ENCODE measurements at regions not wholly inside any gene's neighbourhood (a gene's known extent, or its start where the extent isn't known, plus 50 kb on each side); places are given as distances from the start of the nearest gene placed in this dataset.

GRCh38 chr9:109591691-109592090 lies 93.6 kb upstream of the PTPN3 start:
- Histone ChIP-seq H3K4me1 (replicated peaks in 1 of 2; ENCODE audit: control insufficient read depth in 2 of 2, insufficient read depth in 2 of 2, low read length in 2 of 2) (no peaks in the 10 kb centered on the region), H2AFZ (ENCODE audit: low read depth, low read length) (no peak overlapping the region), H4K20me1 (replicated peaks; ENCODE audit: control insufficient read depth, insufficient read depth, low read length) (no peaks in the 10 kb centered on the region), H3K36me3 (ENCODE audit: control insufficient read depth, insufficient read depth, low read length) (no peaks in the 10 kb centered on the region), H3K27me3 (ENCODE audit: control insufficient read depth in 2 of 2, insufficient read depth in 2 of 2, low read length in 2 of 2) (no peaks in the 10 kb centered on the region), H3K79me2 (ENCODE audit: control insufficient read depth, insufficient read depth, low read length) (no peaks in the 10 kb centered on the region), H3K9me3 (replicated peaks; ENCODE audit: control insufficient read depth, insufficient read depth, low read depth, low read length) (no peaks in the 10 kb centered on the region), H3K27ac (ENCODE audit: extremely low read depth, low read depth, low read length) (no peak overlapping the region), H3K4me2 (ENCODE audit: insufficient read depth, low read length) (no peak overlapping the region), H3K9ac (ENCODE audit: insufficient read depth in 1 of 2, low read depth in 2 of 2, low read length in 2 of 2) (no peak overlapping the region), H3K4me3 (no peak overlapping the region), H3K9me1 (ENCODE audit: control insufficient read depth, insufficient read depth, low read length) (no peaks in the 10 kb centered on the region)
- ChIA-PET CTCF (ENCODE audit: low intra/inter-chr PET ratio) (no interaction called here), POLR2A (interaction anchor here (0.6 kb wide), 1 partner anchor 34 kb away, joined by 3 read pairs; no protein-coding TSS in a partner anchor)
- TF ChIP-seq MAFG (tag; conservative IDR thresholded peaks at IDR 0.05) (no peak), HNRNPH1 (optimal IDR thresholded peaks at IDR 0.05; ENCODE audit: low read depth, low read length) (no peak), MXI1 (IDR thresholded peaks at IDR 0.05; ENCODE audit: low read depth, low read length) (no peak), SMARCC2 (IDR thresholded peaks at IDR 0.05; ENCODE audit: low read depth) (no peak), XRCC3 (IDR thresholded peaks at IDR 0.05) (no peak), FOXA1 (IDR thresholded peaks at IDR 0.05; ENCODE audit: borderline replicate concordance) (no peak), SMAD1 (IDR thresholded peaks at IDR 0.05; ENCODE audit: low read depth, low read length, partially characterized antibody) (no peak), THRB (CRISPR knock-in tag; conservative IDR thresholded peaks at IDR 0.05) (no peak), NCOA6 (IDR thresholded peaks at IDR 0.05) (no peak), MAX (CRISPR knock-in tag; IDR thresholded peaks at IDR 0.05) (no peak), TSC22D4 (tag; IDR thresholded peaks at IDR 0.05) (no peak)
- no TSS peak for BruUV-seq (replicated peaks)
- no peak for FAIRE-seq
- in situ Hi-C loops (cut with MboI): loop anchor here (25.0 kb wide), 1 partner anchor 571 kb away; no protein-coding TSS in a partner anchor
- WGBS (ENCODE audit: insufficient coverage, low coverage, missing lambda C conversion rate): 0% methylated on average over 2 of the region's 2 CpGs
- intact Hi-C loops (cut with micrococcal nuclease): no loop called here
- no peak for ATAC-seq
- DNase-seq (ENCODE audit: extremely low read depth in 1 of 4, low spot score in 3 of 4): no peak
